ENCODE measurements at regions not wholly inside any gene's neighbourhood (a gene's known extent, or its start where the extent isn't known, plus 50 kb on each side); places are given as distances from the start of the nearest gene placed in this dataset.

GRCh38 chr3:65033576-65033975, 345.8 kb upstream of the ADAMTS9 start:
- TF ChIP-seq, protein P1, sequence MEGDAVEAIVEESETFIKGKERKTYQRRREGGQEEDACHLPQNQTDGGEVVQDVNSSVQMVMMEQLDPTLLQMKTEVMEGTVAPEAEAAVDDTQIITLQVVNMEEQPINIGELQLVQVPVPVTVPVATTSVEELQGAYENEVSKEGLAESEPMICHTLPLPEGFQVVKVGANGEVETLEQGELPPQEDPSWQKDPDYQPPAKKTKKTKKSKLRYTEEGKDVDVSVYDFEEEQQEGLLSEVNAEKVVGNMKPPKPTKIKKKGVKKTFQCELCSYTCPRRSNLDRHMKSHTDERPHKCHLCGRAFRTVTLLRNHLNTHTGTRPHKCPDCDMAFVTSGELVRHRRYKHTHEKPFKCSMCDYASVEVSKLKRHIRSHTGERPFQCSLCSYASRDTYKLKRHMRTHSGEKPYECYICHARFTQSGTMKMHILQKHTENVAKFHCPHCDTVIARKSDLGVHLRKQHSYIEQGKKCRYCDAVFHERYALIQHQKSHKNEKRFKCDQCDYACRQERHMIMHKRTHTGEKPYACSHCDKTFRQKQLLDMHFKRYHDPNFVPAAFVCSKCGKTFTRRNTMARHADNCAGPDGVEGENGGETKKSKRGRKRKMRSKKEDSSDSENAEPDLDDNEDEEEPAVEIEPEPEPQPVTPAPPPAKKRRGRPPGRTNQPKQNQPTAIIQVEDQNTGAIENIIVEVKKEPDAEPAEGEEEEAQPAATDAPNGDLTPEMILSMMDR (IDR thresholded peaks at IDR 0.05) = no peak
- no peak for TF ChIP-seq POLR2A (IDR thresholded peaks at IDR 0.05)
